Erythroblast (primary cell): ENCODE measurements at regions not wholly inside any gene's neighbourhood (a gene's known extent, or its start where the extent isn't known, plus 50 kb on each side); places are given as distances from the start of the nearest gene placed in this dataset.

Source experiments
- GATA1 ChIP-seq: IDR thresholded peaks from 2 replicates; pipeline ENCODE4 v1.6.1; 2011; ENCODE audit warnings: low read depth, mild to moderate bottlenecking, control low read depth, low read length, moderate library complexity
- POLR2A ChIP-seq: IDR thresholded peaks from 2 replicates; pipeline ENCODE4 v1.6.1; 2011; ENCODE audit warnings: mild to moderate bottlenecking, low read length

DNA sequence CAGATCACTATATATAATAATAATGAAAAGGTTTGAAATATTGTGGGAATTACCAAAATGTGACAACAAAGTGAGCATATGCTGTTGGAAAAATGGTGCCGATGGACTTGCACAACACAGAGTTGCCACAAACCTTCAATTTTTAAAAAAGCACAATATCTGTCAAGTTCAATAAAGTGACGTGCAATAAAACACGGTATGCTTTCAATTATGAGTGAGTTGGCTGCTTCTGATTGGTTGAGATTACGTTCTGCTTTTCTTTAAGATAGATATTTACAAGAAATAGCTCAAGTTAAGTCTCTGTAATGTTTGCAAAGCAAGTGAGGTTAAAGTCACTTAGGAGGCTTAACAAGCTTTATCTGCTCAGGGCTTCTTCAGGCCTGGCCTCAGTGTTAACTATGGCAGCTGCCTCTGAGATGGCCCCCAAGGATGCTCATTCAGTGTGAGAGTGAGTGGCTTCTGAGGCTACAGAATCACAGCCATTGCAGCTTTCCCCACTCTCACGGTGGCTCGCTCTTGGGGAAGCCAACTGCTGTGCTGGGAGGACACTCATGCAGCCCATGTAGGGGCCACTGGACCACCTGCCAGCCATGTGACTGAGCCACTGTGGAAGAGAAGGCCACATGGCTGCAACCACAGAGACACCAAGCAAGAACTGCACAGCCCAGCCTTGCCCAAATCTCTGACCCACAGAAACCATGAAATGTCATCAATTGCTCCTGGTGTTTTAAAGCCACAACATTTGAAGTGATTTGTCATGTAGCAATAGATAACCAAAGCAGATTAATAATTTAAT, 78.3 kb upstream of the TMEM72 start:
- no peak for TF ChIP-seq POLR2A
- TF ChIP-seq GATA1: no peak
